Mesodermal cell (in vitro differentiated cells): ENCODE measurements at regions not wholly inside any gene's neighbourhood (a gene's known extent, or its start where the extent isn't known, plus 50 kb on each side); places are given as distances from the start of the nearest gene placed in this dataset.

Experiments used
- H3K27ac ChIP-seq: 2 replicates; pipeline ENCODE4 v1.7.0; 2013; ENCODE audit warnings: mild to moderate bottlenecking, low read depth, low read length, moderate library complexity; ENCODE audit not compliant: severe bottlenecking
- H3K36me3 ChIP-seq: 2 replicates; pipeline ENCODE4 v1.7.1; 2013; ENCODE audit warnings: mild to moderate bottlenecking, low read length, moderate library complexity; ENCODE audit not compliant: control insufficient read depth, insufficient read depth
- H3K4me1 ChIP-seq: one replicate; pipeline ENCODE4 v1.7.1; 2013; ENCODE audit warnings: mild to moderate bottlenecking, low read length; ENCODE audit not compliant: insufficient read depth, control insufficient read depth, poor library complexity, severe bottlenecking
- H3K4me3 ChIP-seq: 2 replicates; pipeline ENCODE4 v1.7.0; 2013; ENCODE audit warnings: low read length, control low read depth, mild to moderate bottlenecking; ENCODE audit not compliant: insufficient read depth, poor library complexity, severe bottlenecking; ENCODE audit errors: extremely low read depth
- H3K9me3 ChIP-seq: 2 replicates; pipeline ENCODE4 v1.7.1; 2013; ENCODE audit warnings: mild to moderate bottlenecking, low read length, moderate library complexity; ENCODE audit not compliant: control insufficient read depth
- WGBS, 2 experiments: methylation state at CpG; one replicate each; pipeline ENCODE4 v1.1.5; 2013; ENCODE audit warnings: missing lambda C conversion rate in 2 of 2; ENCODE audit not compliant: insufficient coverage in 2 of 2; 5-methylcytosine and 5-hydroxymethylcytosine counted together

GRCh38 chr11:115758011-115758410, 253.8 kb upstream of the CADM1 start:
- Histone ChIP-seq H3K36me3 (no peaks in the 10 kb centered on the region), H3K27ac (no peak overlapping the region), H3K4me1 (no peaks in the 10 kb centered on the region), H3K9me3 (no peaks in the 10 kb centered on the region), H3K4me3 (no peak overlapping the region)
- WGBS, 2 experiments = 89 to 97% methylated on average over 6 to 7 of the region's 8 CpGs

- no peak overlapping the region for H3K4me3 ChIP-seq
- 38 to 51% methylated on average over 2 of the region's 6 CpGs for WGBS, 2 experiments
- no peaks in the 10 kb centered on the region for H3K4me1 ChIP-seq
- H3K27ac ChIP-seq = no peak overlapping the region
- no peaks in the 10 kb centered on the region for H3K9me3 ChIP-seq
- no peaks in the 10 kb centered on the region for H3K36me3 ChIP-seq
Observed at GRCh38 chr11:115751243-115752015, 247.2 kb upstream of the CADM1 start.

GRCh38 chr11:115745610-115746512, 241.6 kb upstream of the CADM1 start:
- H3K27ac ChIP-seq = no peak overlapping the region
- no peak overlapping the region for H3K4me3 ChIP-seq
- H3K4me1 ChIP-seq = no peaks in the 10 kb centered on the region
- H3K36me3 ChIP-seq = no peaks in the 10 kb centered on the region
- no peaks in the 10 kb centered on the region for H3K9me3 ChIP-seq
- 86 to 91% methylated on average over 13 to 14 of the region's 22 CpGs for WGBS, 2 experiments

- WGBS, 2 experiments = 54 to 65% methylated on average over 7 of the region's 7 CpGs
Observed at GRCh38 chr11:115745066-115745465, 240.9 kb upstream of the CADM1 start.

DNA sequence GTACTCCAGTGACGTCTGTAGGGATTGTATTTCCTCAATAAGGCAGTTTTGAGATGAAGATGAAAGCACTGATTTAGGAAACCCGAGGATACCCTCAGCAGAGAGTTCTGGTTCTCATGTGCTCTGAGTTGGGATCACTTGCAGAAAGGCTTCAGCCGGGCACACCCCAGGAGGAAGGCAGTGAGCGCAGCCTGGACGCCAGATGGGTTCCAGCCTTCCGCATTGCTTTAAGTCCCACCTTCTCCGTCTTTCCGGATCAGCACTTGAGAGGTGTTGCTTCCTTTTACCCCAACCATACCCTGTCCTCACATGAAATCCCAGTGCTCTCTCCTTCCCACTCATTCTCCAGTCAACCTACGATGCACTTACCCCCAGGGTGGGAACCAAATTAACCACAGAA, 239.5 kb upstream of the CADM1 start:
- H3K9me3 ChIP-seq = no peaks in the 10 kb centered on the region
- no peaks in the 10 kb centered on the region for H3K36me3 ChIP-seq
- no peak overlapping the region for H3K27ac ChIP-seq
- WGBS, 2 experiments = 88 to 91% methylated on average over 5 to 8 of the region's 9 CpGs
- peaks cover 16% of the 10 kb centered on the region for H3K4me1 ChIP-seq
- H3K4me3 ChIP-seq = no peak overlapping the region

More at GRCh38 chr11:115745066-115745465, 240.9 kb upstream of the CADM1 start:
- Histone ChIP-seq H3K4me1 (peaks cover 5% of the 10 kb centered on the region), H3K36me3 (no peaks in the 10 kb centered on the region), H3K27ac (no peak overlapping the region), H3K9me3 (no peaks in the 10 kb centered on the region), H3K4me3 (no peak overlapping the region)

DNA sequence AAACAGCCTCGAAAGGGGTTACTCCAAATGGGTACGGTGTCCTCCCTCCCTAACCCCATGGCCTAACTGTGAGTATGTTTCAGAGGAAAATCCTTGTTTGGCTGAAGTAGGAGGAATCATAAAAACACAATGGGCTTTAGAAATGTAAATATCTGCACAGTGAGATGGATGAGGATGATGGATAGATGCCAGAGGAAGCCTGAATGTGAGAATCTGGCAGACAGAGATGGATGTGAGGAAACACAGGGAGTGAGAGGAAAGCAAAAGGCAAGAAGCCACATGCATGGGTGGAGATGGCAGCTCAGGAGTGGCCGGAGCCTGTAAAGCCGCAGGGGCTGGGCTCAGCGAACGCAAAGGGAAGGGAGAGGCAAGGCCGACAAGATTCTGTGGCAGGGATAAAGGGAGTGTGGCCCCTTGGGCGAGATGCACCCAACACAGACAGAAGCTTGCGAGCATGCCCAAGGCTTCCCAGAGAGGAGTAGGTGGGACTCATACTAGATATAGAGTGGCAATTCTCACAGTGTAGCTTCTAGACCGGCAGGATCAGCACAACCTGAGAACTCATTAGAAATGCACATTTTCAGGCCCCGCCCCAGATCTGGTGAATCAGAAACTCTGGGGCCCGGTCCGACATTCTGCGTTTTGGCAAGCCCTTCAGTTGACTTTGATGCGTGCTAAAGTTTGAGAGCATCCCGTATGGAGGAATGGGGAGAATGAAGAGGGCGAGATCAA, 237.3 kb upstream of the CADM1 start:
- H3K4me1 ChIP-seq = peaks cover 19% of the 10 kb centered on the region
- H3K9me3 ChIP-seq = no peaks in the 10 kb centered on the region
- no peaks in the 10 kb centered on the region for H3K36me3 ChIP-seq
- WGBS, 2 experiments = 82% methylated on average over 15 of the region's 17 CpGs
- no peak overlapping the region for H3K27ac ChIP-seq
- H3K4me3 ChIP-seq = no peak overlapping the region

- Histone ChIP-seq H3K4me1 (peaks cover 19% of the 10 kb centered on the region), H3K9me3 (no peaks in the 10 kb centered on the region), H3K36me3 (no peaks in the 10 kb centered on the region), H3K4me3 (no peak overlapping the region), H3K27ac (no peak overlapping the region)
Observed at GRCh38 chr11:115740324-115740723, 236.1 kb upstream of the CADM1 start.

- peaks cover 19% of the 10 kb centered on the region for H3K4me1 ChIP-seq
- no peaks in the 10 kb centered on the region for H3K9me3 ChIP-seq
- no peak overlapping the region for H3K4me3 ChIP-seq
- 79 to 100% methylated on average over 2 to 3 of the region's 3 CpGs for WGBS, 2 experiments
- H3K27ac ChIP-seq = no peak overlapping the region
- no peaks in the 10 kb centered on the region for H3K36me3 ChIP-seq
Observed at GRCh38 chr11:115739878-115740277, 235.7 kb upstream of the CADM1 start.

DNA sequence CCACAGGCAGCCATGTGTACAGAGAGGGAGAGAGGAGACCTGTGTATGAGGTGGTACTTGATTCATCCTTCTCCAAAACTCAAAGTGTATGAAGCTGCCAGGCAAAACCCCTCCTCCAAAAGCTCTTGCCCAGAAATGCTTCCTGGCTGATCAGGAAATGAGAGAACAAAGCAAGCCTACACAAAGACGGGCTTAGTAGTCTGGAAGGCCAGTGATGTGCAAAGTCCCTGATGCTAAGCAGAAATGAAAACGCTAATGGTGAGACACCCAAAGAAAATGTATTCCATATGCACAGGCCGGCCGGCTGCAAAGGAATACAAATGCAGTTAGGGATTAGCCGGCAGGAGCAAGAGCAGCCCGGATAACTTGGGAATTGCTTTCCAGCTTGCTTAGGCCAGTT, 234.9 kb upstream of the CADM1 start:
- Histone ChIP-seq H3K27ac (peak overlapping the region; percentile 41), H3K9me3 (no peaks in the 10 kb centered on the region), H3K36me3 (no peaks in the 10 kb centered on the region), H3K4me3 (no peak overlapping the region), H3K4me1 (peaks cover 19% of the 10 kb centered on the region)
- WGBS, 2 experiments = 54 to 61% methylated on average over 6 of the region's 6 CpGs

GRCh38 chr11:115737875-115738274, 233.7 kb upstream of the CADM1 start:
- 85 to 86% methylated on average over 1 of the region's 1 CpG for WGBS, 2 experiments

More at GRCh38 chr11:115737875-115738274, 233.7 kb upstream of the CADM1 start:
- Histone ChIP-seq H3K36me3 (no peaks in the 10 kb centered on the region), H3K4me1 (peaks cover 19% of the 10 kb centered on the region), H3K27ac (peak overlapping the region; percentile 29), H3K4me3 (no peak overlapping the region), H3K9me3 (no peaks in the 10 kb centered on the region)
